Endothelial cell (in vitro differentiated cells): ENCODE measurements at regions not wholly inside any gene's neighbourhood (a gene's known extent, or its start where the extent isn't known, plus 50 kb on each side); places are given as distances from the start of the nearest gene placed in this dataset.

Source experiments
- DNase-seq: peaks from one replicate; pipeline ENCODE4 v3.0.0; 2021; ENCODE audit warnings: low spot score
- H3K27ac Mint-ChIP-seq: one replicate; pipeline ENCODE4 v1.8.0; 2021; ENCODE audit warnings: mixed read lengths, inconsistent platforms; ENCODE audit not compliant: unreplicated experiment
- H3K27me3 Mint-ChIP-seq: one replicate; pipeline ENCODE4 v1.8.0; 2021; ENCODE audit warnings: mild to moderate bottlenecking, moderate library complexity, mixed read lengths, inconsistent platforms; ENCODE audit not compliant: unreplicated experiment
- H3K36me3 Mint-ChIP-seq: one replicate; pipeline ENCODE4 v1.8.0; 2021; ENCODE audit warnings: mild to moderate bottlenecking, low read depth, mixed read lengths, inconsistent platforms; ENCODE audit not compliant: unreplicated experiment
- H3K4me1 Mint-ChIP-seq: one replicate; pipeline ENCODE4 v1.8.0; 2021; ENCODE audit warnings: mild to moderate bottlenecking, mixed read lengths, inconsistent platforms; ENCODE audit not compliant: unreplicated experiment
- H3K4me3 Mint-ChIP-seq: one replicate; pipeline ENCODE4 v1.8.0; 2021; ENCODE audit warnings: mild to moderate bottlenecking, mixed read lengths, inconsistent platforms; ENCODE audit not compliant: unreplicated experiment
- H3K9me3 Mint-ChIP-seq: one replicate; pipeline ENCODE4 v1.8.0; 2021; ENCODE audit warnings: mixed read lengths, inconsistent platforms; ENCODE audit not compliant: unreplicated experiment
- CTCF ChIP-seq: fragments of 200-600 bp; sonication (generic); IDR thresholded peaks from one replicate; pipeline ENCODE4 v1.5.0; 2021; ENCODE audit warnings: antibody characterized with exemption; ENCODE audit not compliant: unreplicated experiment

- H3K36me3 Mint-ChIP-seq: peaks cover 10% of the 10 kb centered on the region
- no peak overlapping the region for H3K4me3 Mint-ChIP-seq
- no peak overlapping the region for H3K27ac Mint-ChIP-seq
- TF ChIP-seq CTCF: no peak
- DNase-seq: no peak
- H3K4me1 Mint-ChIP-seq: peaks cover 4% of the 10 kb centered on the region
- no peaks in the 10 kb centered on the region for H3K9me3 Mint-ChIP-seq
- peaks cover 22% of the 10 kb centered on the region for H3K27me3 Mint-ChIP-seq
Observed at GRCh38 chr6:169890901-169891300, 139.5 kb downstream of the ERMARD start.

- peaks cover 15% of the 10 kb centered on the region for H3K27me3 Mint-ChIP-seq
- DNase-seq: no peak
- peaks cover 4% of the 10 kb centered on the region for H3K4me1 Mint-ChIP-seq
- H3K27ac Mint-ChIP-seq: no peak overlapping the region
- no peak for TF ChIP-seq CTCF
- peaks cover 10% of the 10 kb centered on the region for H3K36me3 Mint-ChIP-seq
- no peaks in the 10 kb centered on the region for H3K9me3 Mint-ChIP-seq
- no peak overlapping the region for H3K4me3 Mint-ChIP-seq
Observed at GRCh38 chr6:169890049-169890448, 138.6 kb downstream of the ERMARD start.

- DNase-seq: no peak
- Mint-ChIP-seq H3K36me3 (peaks cover 9% of the 10 kb centered on the region), H3K9me3 (no peaks in the 10 kb centered on the region), H3K4me1 (no peaks in the 10 kb centered on the region), H3K27ac (no peak overlapping the region), H3K27me3 (peaks cover 11% of the 10 kb centered on the region), H3K4me3 (no peak overlapping the region)
- TF ChIP-seq CTCF: no peak
Observed at GRCh38 chr6:169887529-169888140, 136.2 kb downstream of the ERMARD start.

- Mint-ChIP-seq H3K9me3 (no peaks in the 10 kb centered on the region), H3K27ac (no peak overlapping the region), H3K4me3 (no peak overlapping the region), H3K4me1 (no peaks in the 10 kb centered on the region), H3K27me3 (peaks cover 13% of the 10 kb centered on the region), H3K36me3 (peaks cover 9% of the 10 kb centered on the region)
- TF ChIP-seq CTCF: no peak
- no peak for DNase-seq
Observed at GRCh38 chr6:169886631-169887227, 135.3 kb downstream of the ERMARD start.

GRCh38 chr6:169885831-169886230, 134.4 kb downstream of the ERMARD start:
- Mint-ChIP-seq H3K27ac (no peak overlapping the region), H3K4me3 (no peak overlapping the region), H3K36me3 (peaks cover 7% of the 10 kb centered on the region), H3K4me1 (no peaks in the 10 kb centered on the region), H3K9me3 (no peaks in the 10 kb centered on the region), H3K27me3 (peaks cover 11% of the 10 kb centered on the region)
- no peak for TF ChIP-seq CTCF
- no peak for DNase-seq
